ENCODE measurements at regions not wholly inside any gene's neighbourhood (a gene's known extent, or its start where the extent isn't known, plus 50 kb on each side); places are given as distances from the start of the nearest gene placed in this dataset.
A peak's percentile ranks its signal among the peaks of the same experiment; 100 is the strongest.

DNA sequence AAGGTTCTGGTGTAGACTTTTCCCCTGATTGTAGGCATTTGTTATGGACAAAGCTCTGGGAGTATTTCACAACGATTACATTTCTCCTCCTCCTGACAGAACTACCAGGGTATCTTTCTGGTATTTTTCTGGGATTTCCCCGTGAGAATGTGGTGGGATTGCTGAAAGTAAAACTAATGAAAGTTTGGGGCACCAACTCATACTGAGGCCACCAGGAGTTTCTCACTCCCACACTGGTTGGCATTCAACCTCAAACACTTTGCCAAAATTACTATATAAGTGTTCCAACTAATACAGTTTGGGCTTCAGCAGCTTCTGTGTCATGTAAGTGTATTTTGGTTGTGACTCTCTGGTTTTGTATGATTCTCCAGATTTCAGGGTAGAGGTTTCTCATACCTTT is 855.1 kb downstream of the GLUD2 start:
- ATAC-seq (ENCODE audit: low FRiP score in 2 of 2) = no peak
- WGBS, 2 donors = 65 to 89% methylated on average over 2 of the region's 2 CpGs
- Histone ChIP-seq H3K27me3 (no peaks in the 10 kb centered on the region), H3K4me3 (no peak overlapping the region), H3K9me3 (no peaks in the 10 kb centered on the region), H3K27ac (no peak overlapping the region), H3K36me3 (no peaks in the 10 kb centered on the region), H3K4me1 (no peaks in the 10 kb centered on the region)
- no peak for DNase-seq
- TF ChIP-seq POLR2AphosphoS5 (IDR thresholded peaks at IDR 0.05) = no peak
- TF ChIP-seq POLR2A (IDR thresholded peaks at IDR 0.05) = no peak
- TF ChIP-seq EP300 (IDR thresholded peaks at IDR 0.05) = no peak
- no peak for TF ChIP-seq CTCF (IDR thresholded peaks at IDR 0.05)

- Histone ChIP-seq H3K4me3 (no peak overlapping the region), H3K36me3 (no peaks in the 10 kb centered on the region), H3K9me3 (no peaks in the 10 kb centered on the region), H3K27ac (no peak overlapping the region), H3K4me1 (no peaks in the 10 kb centered on the region), H3K27me3 (no peaks in the 10 kb centered on the region)
- whole genome bisulfite sequencing, 2 donors = 76 to 85% methylated on average over 7 of the region's 7 CpGs
- ATAC-seq (ENCODE audit: low FRiP score in 2 of 2) = no peak
- peak in 1 of 2 donors; percentile 6 for DNase-seq
- no peak for TF ChIP-seq CTCF (IDR thresholded peaks at IDR 0.05)
These were observed 856.6 kb downstream of the GLUD2 start for GRCh38 chrX:121903961-121904360.

GRCh38 chrX:121921258-121921657 is 873.8 kb downstream of the GLUD2 start:
- DNase-seq (no peak), ATAC-seq (ENCODE audit: low FRiP score in 2 of 2) (no peak)
- H3K27me3 ChIP-seq = no peaks in the 10 kb centered on the region
- H3K4me1 ChIP-seq = no peaks in the 10 kb centered on the region
- 44 to 47% methylated on average over 2 of the region's 2 CpGs for WGBS, 2 donors
- no peaks in the 10 kb centered on the region for H3K9me3 ChIP-seq
- no peak overlapping the region for H3K27ac ChIP-seq
- TF ChIP-seq POLR2AphosphoS5 (IDR thresholded peaks at IDR 0.05) (no peak), EP300 (IDR thresholded peaks at IDR 0.05) (no peak), CTCF (IDR thresholded peaks at IDR 0.05) (no peak), POLR2A (IDR thresholded peaks at IDR 0.05) (no peak)
- no peak overlapping the region for H3K4me3 ChIP-seq
- H3K36me3 ChIP-seq = no peaks in the 10 kb centered on the region

GRCh38 chrX:121931567-121931966 is 884.2 kb downstream of the GLUD2 start:
- ATAC-seq (ENCODE audit: low FRiP score in 2 of 2) (no peak), DNase-seq (no peak)
- Histone ChIP-seq H3K4me3 (no peak overlapping the region), H3K27me3 (no peaks in the 10 kb centered on the region), H3K36me3 (no peaks in the 10 kb centered on the region), H3K27ac (no peak overlapping the region), H3K9me3 (no peaks in the 10 kb centered on the region), H3K4me1 (no peaks in the 10 kb centered on the region)
- TF ChIP-seq EP300 (IDR thresholded peaks at IDR 0.05) (no peak), POLR2A (IDR thresholded peaks at IDR 0.05) (no peak), CTCF (IDR thresholded peaks at IDR 0.05) (no peak), POLR2AphosphoS5 (IDR thresholded peaks at IDR 0.05) (no peak)
- WGBS, 2 donors = 68% methylated on average over 2 of the region's 2 CpGs

DNA sequence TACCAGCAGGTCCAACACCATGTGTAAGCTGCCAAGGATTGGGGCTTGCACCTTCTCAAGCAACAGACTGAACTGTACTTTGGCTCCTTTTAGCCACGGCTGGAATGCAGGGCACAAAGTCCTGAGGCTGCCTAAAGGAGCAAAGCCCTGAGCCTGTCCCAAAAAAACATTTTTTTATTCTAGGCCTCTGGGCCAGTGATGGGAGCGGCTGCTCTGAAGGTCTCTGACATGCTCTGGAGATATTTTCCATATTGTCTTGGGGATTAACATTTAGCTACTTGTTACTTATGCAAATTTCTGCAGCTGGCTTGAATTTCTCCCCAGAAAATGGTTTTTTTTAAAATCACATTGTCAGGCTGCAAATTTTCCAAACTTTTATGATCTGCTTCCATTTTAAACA is 885.3 kb downstream of the GLUD2 start:
- Histone ChIP-seq H3K36me3 (no peaks in the 10 kb centered on the region), H3K27ac (no peak overlapping the region), H3K4me1 (no peaks in the 10 kb centered on the region), H3K4me3 (no peak overlapping the region), H3K27me3 (no peaks in the 10 kb centered on the region), H3K9me3 (no peaks in the 10 kb centered on the region)
- WGBS, 2 donors = 76 to 100% methylated on average over 1 to 2 of the region's 2 CpGs
- ATAC-seq (ENCODE audit: low FRiP score in 2 of 2) (no peak), DNase-seq (no peak)
- TF ChIP-seq EP300 (IDR thresholded peaks at IDR 0.05) (no peak), POLR2AphosphoS5 (IDR thresholded peaks at IDR 0.05) (no peak), POLR2A (IDR thresholded peaks at IDR 0.05) (no peak), CTCF (IDR thresholded peaks at IDR 0.05) (no peak)
